CD4-positive, alpha-beta T cell treated with Interleukin-6 at 100 ng/mL for 8 hours (primary cell): ENCODE measurements at regions not wholly inside any gene's neighbourhood (a gene's known extent, or its start where the extent isn't known, plus 50 kb on each side); places are given as distances from the start of the nearest gene placed in this dataset.

Experiments used
- DNase-seq: peaks from one replicate; pipeline ENCODE4 v3.0.0-alpha.2; 2020; ENCODE audit warnings: mixed read lengths, low spot score

GRCh38 chr2:120954939-120955338, 219.3 kb downstream of the GLI2 start:
- no peak for DNase-seq

- no peak for DNase-seq
These were observed 219.8 kb downstream of the GLI2 start for GRCh38 chr2:120955427-120955826.

- no peak for DNase-seq
These were observed 221.0 kb downstream of the GLI2 start for GRCh38 chr2:120956486-120957156.

GRCh38 chr2:120957905-120958304, 222.2 kb downstream of the GLI2 start:
- no peak for DNase-seq

GRCh38 chr2:120958623-120959366, 223.1 kb downstream of the GLI2 start:
- DNase-seq, result no peak

GRCh38 chr2:120959426-120959825, 223.8 kb downstream of the GLI2 start:
- DNase-seq, result no peak

- no peak for DNase-seq
These were observed 225.2 kb downstream of the GLI2 start for GRCh38 chr2:120960770-120961366.

GRCh38 chr2:120961396-120961795, 225.7 kb downstream of the GLI2 start:
- DNase-seq, result no peak

GRCh38 chr2:120963997-120964705, 228.5 kb downstream of the GLI2 start:
- DNase-seq, result no peak

GRCh38 chr2:120964819-120965218, 229.2 kb downstream of the GLI2 start:
- no peak for DNase-seq

- DNase-seq, result no peak
These were observed 231.0 kb downstream of the GLI2 start for GRCh38 chr2:120966510-120967254.

- DNase-seq, result no peak
These were observed 232.8 kb downstream of the GLI2 start for GRCh38 chr2:120968307-120969015.

- DNase-seq, result no peak
These were observed 234.1 kb downstream of the GLI2 start for GRCh38 chr2:120969613-120970355.

GRCh38 chr2:120971866-120972265, 236.2 kb downstream of the GLI2 start:
- DNase-seq, result no peak

- DNase-seq, result no peak
These were observed 236.6 kb downstream of the GLI2 start for GRCh38 chr2:120972286-120972685.

- no peak for DNase-seq
These were observed 237.5 kb downstream of the GLI2 start for GRCh38 chr2:120973196-120973595.

GRCh38 chr2:120974950-120975349, 239.3 kb downstream of the GLI2 start:
- no peak for DNase-seq

GRCh38 chr2:120976501-120977307, 241.0 kb downstream of the GLI2 start:
- no peak for DNase-seq

- no peak for DNase-seq
These were observed 242.1 kb downstream of the GLI2 start for GRCh38 chr2:120977582-120978358.
